IMR-90 (cell line): ENCODE measurements at regions not wholly inside any gene's neighbourhood (a gene's known extent, or its start where the extent isn't known, plus 50 kb on each side); places are given as distances from the start of the nearest gene placed in this dataset.

Experiments used
- ATAC-seq: fragments of 200-7000 bp; cut with Tn5 transposase; 2 replicates; pipeline ENCODE4 v1.9.1; 2020; ENCODE audit warnings: low read depth, mild to moderate bottlenecking, moderate library complexity
- BruUV-seq: library from RNA; stranded (reverse); fragments of 400-500 nt; replicated peaks from 2 replicates; lab custom pipeline; 2021; lab: Mats Ljungman, UMichigan
- CTCF ChIA-PET: fragments of 300-600 bp; formaldehyde crosslinking; extraction: SDS; loops from one replicate; lab custom pipeline; 2021; ENCODE audit warnings: antibody characterized with exemption; lab: Yijun Ruan, JAX
- POLR2A ChIA-PET: fragments of 300-600 bp; sonication (Branson Sonifier 250); formaldehyde crosslinking; loops from one replicate; lab custom pipeline; 2022; ENCODE audit warnings: antibody characterized with exemption; ENCODE audit not compliant: unreplicated experiment; lab: Charles Lee
- DNase-seq: peaks from one replicate; pipeline ENCODE4 v3.0.0; 2013
- H2AFZ ChIP-seq: replicated peaks from 2 replicates; pipeline ENCODE3; 2013; ENCODE audit warnings: low read length, mild to moderate bottlenecking; ENCODE audit not compliant: poor library complexity
- H2AK5ac ChIP-seq: 2 replicates; pipeline ENCODE4 v1.6.1; 2013; ENCODE audit warnings: low read depth, low read length, inconsistent platforms
- H2AK9ac ChIP-seq: replicated peaks from 2 replicates; pipeline ENCODE3; 2013; ENCODE audit warnings: mild to moderate bottlenecking, low read depth, low read length, moderate library complexity; ENCODE audit not compliant: poor library complexity
- H2BK120ac ChIP-seq: 2 replicates; pipeline ENCODE4 v1.6.1; 2013; ENCODE audit warnings: low read depth, low read length, inconsistent platforms
- H2BK15ac ChIP-seq: 3 replicates; pipeline ENCODE4 v1.6.1; 2013; ENCODE audit warnings: low read depth, low read length, inconsistent platforms
- H2BK20ac ChIP-seq: 2 replicates; pipeline ENCODE4 v1.6.1; 2013; ENCODE audit warnings: low read depth, mild to moderate bottlenecking, inconsistent platforms, low read length, moderate library complexity
- H2BK5ac ChIP-seq: 2 replicates; pipeline ENCODE4 v1.6.1; 2013; ENCODE audit warnings: mild to moderate bottlenecking, low read depth, low read length, inconsistent platforms; ENCODE audit not compliant: poor library complexity, severe bottlenecking
- H3K14ac ChIP-seq: replicated peaks from 2 replicates; pipeline ENCODE4 v1.6.1; 2013; ENCODE audit warnings: low read depth, low read length, inconsistent platforms
- H3K18ac ChIP-seq: 2 replicates; pipeline ENCODE4 v1.6.1; 2013; ENCODE audit warnings: low read depth, low read length, control low read depth
- H3K23ac ChIP-seq: 2 replicates; pipeline ENCODE4 v1.6.1; 2013; ENCODE audit warnings: low read depth, low read length, inconsistent platforms
- H3K27ac ChIP-seq: 2 replicates; pipeline ENCODE4 v1.5.1; 2013; ENCODE audit warnings: mild to moderate bottlenecking, control low read depth, low read length; ENCODE audit not compliant: insufficient read depth
- H3K27me3 ChIP-seq: 2 replicates; pipeline ENCODE4 v1.6.1; 2013; ENCODE audit warnings: low read length; ENCODE audit not compliant: control insufficient read depth, insufficient read depth
- H3K36me3 ChIP-seq: 2 replicates; pipeline ENCODE4 v1.6.1; 2013; ENCODE audit warnings: low read length, mixed read lengths; ENCODE audit not compliant: control insufficient read depth, insufficient read depth
- H3K4ac ChIP-seq: 2 replicates; pipeline ENCODE4 v1.6.1; 2013; ENCODE audit warnings: low read depth, low read length, inconsistent platforms
- H3K4me1 ChIP-seq: 2 replicates; pipeline ENCODE4 v1.6.1; 2013; ENCODE audit warnings: low read length, mixed read lengths; ENCODE audit not compliant: control insufficient read depth, insufficient read depth
- H3K4me2 ChIP-seq: 2 replicates; pipeline ENCODE4 v1.6.1; 2013; ENCODE audit warnings: low read depth, mild to moderate bottlenecking, control low read depth, low read length, moderate library complexity
- H3K4me3 ChIP-seq: 2 replicates; pipeline ENCODE4 v1.5.1; 2013; ENCODE audit warnings: low read depth, mild to moderate bottlenecking, control low read depth, low read length, moderate library complexity; ENCODE audit not compliant: insufficient read depth
- H3K56ac ChIP-seq: 2 replicates; pipeline ENCODE4 v1.6.1; 2013; ENCODE audit warnings: low read length, inconsistent platforms; ENCODE audit not compliant: insufficient read depth; ENCODE audit errors: extremely low read depth
- H3K79me1 ChIP-seq, 2 experiments: 2 replicates each; pipeline ENCODE4 v1.6.1; 2013; ENCODE audit warnings: low read length in 2 of 2, inconsistent platforms in 1 of 2, low read depth in 1 of 2
- H3K9ac ChIP-seq: 2 replicates; pipeline ENCODE4 v1.6.1; 2013; ENCODE audit warnings: low read depth, low read length, control low read depth
- H3K9me1 ChIP-seq: 2 replicates; pipeline ENCODE4 v1.6.1; 2013; ENCODE audit warnings: low read length, inconsistent platforms; ENCODE audit not compliant: insufficient read depth
- H3K9me3 ChIP-seq: 2 replicates; pipeline ENCODE4 v1.6.1; 2013; ENCODE audit warnings: low read length; ENCODE audit not compliant: control insufficient read depth, insufficient read depth
- H4K20me1 ChIP-seq: 2 replicates; pipeline ENCODE4 v1.6.1; 2013; ENCODE audit warnings: low read length, inconsistent platforms; ENCODE audit not compliant: insufficient read depth
- H4K5ac ChIP-seq: 2 replicates; pipeline ENCODE4 v1.6.1; 2013; ENCODE audit warnings: mild to moderate bottlenecking, low read depth, low read length, control low read depth
- H4K8ac ChIP-seq, 2 experiments: 2 replicates each; pipeline ENCODE4 v1.6.1; 2013; ENCODE audit warnings: low read depth in 2 of 2, low read length in 2 of 2, control low read depth in 1 of 2, inconsistent platforms in 1 of 2
- H4K91ac ChIP-seq: 2 replicates; pipeline ENCODE4 v1.6.1; 2013; ENCODE audit warnings: low read depth, low read length, inconsistent platforms; ENCODE audit not compliant: insufficient read depth
- BHLHE40 ChIP-seq: fragments of 150-350 bp; IDR thresholded peaks from 2 replicates; pipeline ENCODE4 v1.6.1; 2016; ENCODE audit warnings: mild to moderate bottlenecking, low read depth, low read length
- CEBPB ChIP-seq: IDR thresholded peaks from 2 replicates; pipeline ENCODE4 v1.6.1; 2012; ENCODE audit warnings: low read depth, low read length, improper control_type of control experiment
- CTCF ChIP-seq: conservative IDR thresholded peaks from 2 replicates; pipeline ENCODE4 v1.5.1; 2012; ENCODE audit warnings: mild to moderate bottlenecking, low read depth, low read length, improper control_type of control experiment
- FOS ChIP-seq: fragments of 150-350 bp; IDR thresholded peaks from 2 replicates; pipeline ENCODE4 v1.6.1; 2016; ENCODE audit warnings: low read depth, low read length
- MXI1 ChIP-seq: IDR thresholded peaks from 2 replicates; pipeline ENCODE4 v1.6.1; 2012; ENCODE audit warnings: low read depth, mild to moderate bottlenecking, low read length, moderate library complexity, borderline replicate concordance
- RAD21 ChIP-seq: IDR thresholded peaks from 2 replicates; pipeline ENCODE4 v1.6.1; 2012; ENCODE audit warnings: low read length, improper control_type of control experiment
- RCOR1 ChIP-seq: IDR thresholded peaks from 2 replicates; pipeline ENCODE4 v1.6.1; 2012; ENCODE audit warnings: mild to moderate bottlenecking, low read length, improper control_type of control experiment; ENCODE audit not compliant: insufficient replicate concordance
- SMC3 ChIP-seq: fragments of 150-350 bp; IDR thresholded peaks from 2 replicates; pipeline ENCODE4 v1.6.1; 2016; ENCODE audit warnings: low read depth, mild to moderate bottlenecking, antibody characterized with exemption, low read length, moderate library complexity
- WGBS, 2 experiments: methylation state at CpG; one replicate each; pipeline versions ENCODE4 v1.1.5 to v1.1.7; 2013; ENCODE audit warnings: missing lambda C conversion rate in 2 of 2; ENCODE audit not compliant: insufficient read length in 1 of 2; ENCODE audit errors: extremely low coverage in 2 of 2; 5-methylcytosine and 5-hydroxymethylcytosine counted together
- dilution Hi-C: fragments of 300-500 bp; cut with HindIII; formaldehyde crosslinking; loops from one replicate; pipeline ENCODE4 v1.14.3; 2018; ENCODE audit warnings: low sequenced_read_pairs; ENCODE audit not compliant: unreplicated experiment
- in situ Hi-C: fragments of 300-500 bp; cut with MboI; formaldehyde crosslinking; loops from 3 replicates; pipeline ENCODE4 v1.14.3; 2019; ENCODE audit warnings: low sequenced_read_pairs, inconsistent platforms, mixed read lengths
- intact Hi-C: fragments of 100-400 bp; cut with micrococcal nuclease; formaldehyde crosslinking; loops from 2 replicates; pipeline ENCODE4 v1.10.0; 2022

- dilution Hi-C loops (no loop called here), intact Hi-C loops (no loop called here), in situ Hi-C loops (no loop called here)
- H3K79me1 ChIP-seq = no peaks in the 10 kb centered on the region; a peak in 1 of 4 replicates
- H3K4me3 ChIP-seq = no peak overlapping the region
- WGBS, 2 experiments = 14% methylated on average over 2 of the region's 2 CpGs; no CpG with 5 or more reads in 1 of the 2 experiments
- DNase-seq (peak; percentile 95), ATAC-seq (peak; percentile 98)
- peak overlapping the region; percentile 8; the same call in 1 of the 2 replicates for H3K4me2 ChIP-seq
- H2BK15ac ChIP-seq = no peak overlapping the region
- no peak overlapping the region for H4K8ac ChIP-seq
- no peaks in the 10 kb centered on the region for H3K36me3 ChIP-seq
- no peak overlapping the region for H3K14ac ChIP-seq
- H3K18ac ChIP-seq = no peak overlapping the region; the same call in 1 of the 2 replicates
- no peak overlapping the region; the same call in 1 of the 2 replicates for H2BK20ac ChIP-seq
- no peak overlapping the region for H3K56ac ChIP-seq
- no peak overlapping the region for H3K23ac ChIP-seq
- peak overlapping the region; percentile 4 for H2BK5ac ChIP-seq
- H3K27me3 ChIP-seq = no peaks in the 10 kb centered on the region
- H3K4ac ChIP-seq = no peak overlapping the region
- H4K91ac ChIP-seq = no peak overlapping the region
- H3K9me3 ChIP-seq = no peaks in the 10 kb centered on the region
- no peaks in the 10 kb centered on the region; the same call in 1 of the 2 replicates for H3K9me1 ChIP-seq
- H4K20me1 ChIP-seq = peaks cover 5% of the 10 kb centered on the region; the same call in 1 of the 2 replicates
- peak overlapping the region; percentile 40 for H2AFZ ChIP-seq
- no peak overlapping the region for H3K9ac ChIP-seq
- H2BK120ac ChIP-seq = peak overlapping the region; percentile 7; the same call in 1 of the 2 replicates
- H2AK9ac ChIP-seq = no peak overlapping the region
- no TSS peak for BruUV-seq
- H3K4me1 ChIP-seq = peaks cover 2% of the 10 kb centered on the region
- TF ChIP-seq CTCF (no peak), FOS (peak; percentile 53; the same call in 1 of the 2 replicates), RAD21 (peak; percentile 19; the same call in 1 of the 2 replicates), CEBPB (peak; percentile 51; the same call in 1 of the 2 replicates), BHLHE40 (peak; percentile 33; the same call in 1 of the 2 replicates), RCOR1 (no peak), SMC3 (no peak), MXI1 (peak; percentile 43; the same call in 1 of the 2 replicates)
- CTCF ChIA-PET = no interaction called here
- no peak overlapping the region for H3K27ac ChIP-seq
- POLR2A ChIA-PET = no interaction called here
- no peak overlapping the region for H4K5ac ChIP-seq
- no peak overlapping the region for H2AK5ac ChIP-seq
Observed at GRCh38 chr2:67790622-67791021, 272.2 kb downstream of the C1D start.
